Type B pancreatic cell (in vitro differentiated cells): ENCODE measurements at regions not wholly inside any gene's neighbourhood (a gene's known extent, or its start where the extent isn't known, plus 50 kb on each side); places are given as distances from the start of the nearest gene placed in this dataset.

ENCODE experiments used
- DNase-seq: peaks from one replicate; pipeline ENCODE4 v3.0.0; 2021; ENCODE audit warnings: mixed read lengths; ENCODE audit not compliant: unreplicated experiment; ENCODE audit errors: extremely low spot score
- H3K27ac Mint-ChIP-seq: 2 replicates; pipeline ENCODE4 v1.8.0; 2021; ENCODE audit warnings: mild to moderate bottlenecking, mixed read lengths
- H3K27me3 Mint-ChIP-seq: 2 replicates; pipeline ENCODE4 v1.8.0; 2021; ENCODE audit warnings: mixed read lengths
- H3K36me3 Mint-ChIP-seq: 2 replicates; pipeline ENCODE4 v1.8.0; 2021; ENCODE audit warnings: mixed read lengths
- H3K4me1 Mint-ChIP-seq: one replicate; pipeline ENCODE4 v1.8.0; 2021; ENCODE audit warnings: mixed read lengths; ENCODE audit not compliant: unreplicated experiment
- H3K4me3 Mint-ChIP-seq: 2 replicates; pipeline ENCODE4 v1.8.0; 2021; ENCODE audit warnings: mild to moderate bottlenecking, mixed read lengths
- H3K9me3 Mint-ChIP-seq: 2 replicates; pipeline ENCODE4 v1.8.0; 2021; ENCODE audit warnings: mixed read lengths
- TF ChIP-seq, protein P1 (sequence below): fragments of 200-600 bp; sonication (generic); conservative IDR thresholded peaks from 2 replicates; pipeline ENCODE4 v1.5.0; 2021; ENCODE audit warnings: antibody characterized with exemption, mild to moderate bottlenecking

DNA sequence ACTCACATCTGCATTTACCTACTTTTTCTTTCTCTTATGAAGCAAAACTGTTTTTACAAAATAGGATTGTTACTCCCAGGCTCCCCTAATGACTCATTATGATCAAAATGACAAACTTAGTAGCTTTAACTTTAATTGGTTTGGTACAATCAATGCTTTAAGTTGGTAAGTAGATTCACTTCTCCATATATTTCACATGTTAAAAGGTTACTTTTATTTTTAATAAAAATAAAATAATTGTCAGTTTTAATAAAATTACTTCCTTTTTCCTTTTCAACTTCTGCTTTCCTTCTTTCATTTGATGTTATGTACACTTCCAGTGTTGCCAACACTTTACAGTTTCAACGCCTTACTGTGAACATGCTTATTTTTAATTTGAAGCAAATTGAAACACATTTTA, 477.6 kb downstream of the SETD4 start:
- Mint-ChIP-seq H3K4me3 (no peak overlapping the region), H3K4me1 (peaks cover 6% of the 10 kb centered on the region), H3K9me3 (no peaks in the 10 kb centered on the region), H3K27me3 (peaks cover 18% of the 10 kb centered on the region), H3K36me3 (no peaks in the 10 kb centered on the region), H3K27ac (no peak overlapping the region)
- no peak for DNase-seq
- TF ChIP-seq, protein P1, sequence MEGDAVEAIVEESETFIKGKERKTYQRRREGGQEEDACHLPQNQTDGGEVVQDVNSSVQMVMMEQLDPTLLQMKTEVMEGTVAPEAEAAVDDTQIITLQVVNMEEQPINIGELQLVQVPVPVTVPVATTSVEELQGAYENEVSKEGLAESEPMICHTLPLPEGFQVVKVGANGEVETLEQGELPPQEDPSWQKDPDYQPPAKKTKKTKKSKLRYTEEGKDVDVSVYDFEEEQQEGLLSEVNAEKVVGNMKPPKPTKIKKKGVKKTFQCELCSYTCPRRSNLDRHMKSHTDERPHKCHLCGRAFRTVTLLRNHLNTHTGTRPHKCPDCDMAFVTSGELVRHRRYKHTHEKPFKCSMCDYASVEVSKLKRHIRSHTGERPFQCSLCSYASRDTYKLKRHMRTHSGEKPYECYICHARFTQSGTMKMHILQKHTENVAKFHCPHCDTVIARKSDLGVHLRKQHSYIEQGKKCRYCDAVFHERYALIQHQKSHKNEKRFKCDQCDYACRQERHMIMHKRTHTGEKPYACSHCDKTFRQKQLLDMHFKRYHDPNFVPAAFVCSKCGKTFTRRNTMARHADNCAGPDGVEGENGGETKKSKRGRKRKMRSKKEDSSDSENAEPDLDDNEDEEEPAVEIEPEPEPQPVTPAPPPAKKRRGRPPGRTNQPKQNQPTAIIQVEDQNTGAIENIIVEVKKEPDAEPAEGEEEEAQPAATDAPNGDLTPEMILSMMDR: no peak

DNA sequence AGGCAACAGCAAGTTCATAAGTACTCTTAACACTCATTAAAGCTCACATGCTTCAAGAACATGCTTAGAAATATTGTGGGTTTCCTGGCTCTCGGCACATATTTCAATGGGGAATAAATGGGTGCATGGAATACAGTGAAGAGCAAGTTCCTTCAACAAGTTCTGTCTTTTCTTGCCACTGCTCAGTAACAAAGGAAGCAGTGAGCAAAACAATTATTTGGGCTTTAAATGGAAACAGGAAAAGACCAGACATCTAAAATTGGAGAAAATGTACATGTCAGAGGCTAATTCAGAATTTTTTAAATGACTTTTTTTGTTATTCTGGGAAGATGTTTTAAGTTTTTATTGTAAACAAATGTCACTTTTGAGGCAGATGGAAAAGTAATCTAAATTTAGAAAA, 478.7 kb downstream of the SETD4 start:
- TF ChIP-seq, protein P1: no peak
- H3K36me3 Mint-ChIP-seq: no peaks in the 10 kb centered on the region
- no peaks in the 10 kb centered on the region for H3K9me3 Mint-ChIP-seq
- no peak overlapping the region for H3K4me3 Mint-ChIP-seq
- no peak for DNase-seq
- no peak overlapping the region for H3K27ac Mint-ChIP-seq
- peaks cover 18% of the 10 kb centered on the region for H3K27me3 Mint-ChIP-seq
- peaks cover 9% of the 10 kb centered on the region for H3K4me1 Mint-ChIP-seq

DNA sequence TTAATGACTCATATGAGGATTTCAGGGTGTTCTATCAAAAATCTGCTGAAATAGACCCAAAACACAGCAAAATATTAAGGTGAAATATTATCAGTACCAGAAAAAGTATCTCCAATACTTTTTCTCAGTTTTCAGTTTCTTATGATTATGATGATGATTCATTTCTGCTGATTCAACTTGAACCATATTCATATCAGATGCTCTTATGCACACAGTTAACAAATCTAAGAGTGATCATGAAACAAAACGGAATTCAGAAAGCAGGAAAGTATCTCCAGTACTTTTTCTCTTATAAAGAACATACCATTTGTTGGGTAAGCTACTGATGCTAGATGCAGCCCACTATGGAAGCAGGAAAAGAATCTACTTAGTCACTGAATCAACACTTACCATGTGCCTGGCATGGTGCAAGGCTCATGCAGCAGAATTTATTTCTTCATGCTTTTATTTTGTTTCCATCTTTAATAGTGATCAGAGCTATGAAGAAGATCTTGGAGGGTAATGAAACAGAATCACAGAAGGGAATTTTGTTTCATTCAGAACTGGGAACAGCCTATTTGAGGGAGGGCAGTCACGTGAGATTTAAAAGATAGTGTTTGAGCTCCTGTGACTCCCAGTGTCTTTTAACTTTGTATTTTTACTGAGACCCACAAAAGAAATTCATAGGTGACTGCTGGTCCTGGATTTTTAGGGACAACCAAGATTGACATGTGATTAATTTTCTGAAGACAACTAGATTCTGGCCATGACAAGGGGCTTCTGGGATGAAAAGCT, 480.6 kb downstream of the SETD4 start:
- DNase-seq: no peak
- H3K4me3 Mint-ChIP-seq: no peak overlapping the region
- no peak overlapping the region for H3K27ac Mint-ChIP-seq
- peaks cover 19% of the 10 kb centered on the region for H3K27me3 Mint-ChIP-seq
- TF ChIP-seq, protein P1: no peak
- H3K36me3 Mint-ChIP-seq: no peaks in the 10 kb centered on the region
- no peaks in the 10 kb centered on the region for H3K9me3 Mint-ChIP-seq
- H3K4me1 Mint-ChIP-seq: peaks cover 13% of the 10 kb centered on the region

DNA sequence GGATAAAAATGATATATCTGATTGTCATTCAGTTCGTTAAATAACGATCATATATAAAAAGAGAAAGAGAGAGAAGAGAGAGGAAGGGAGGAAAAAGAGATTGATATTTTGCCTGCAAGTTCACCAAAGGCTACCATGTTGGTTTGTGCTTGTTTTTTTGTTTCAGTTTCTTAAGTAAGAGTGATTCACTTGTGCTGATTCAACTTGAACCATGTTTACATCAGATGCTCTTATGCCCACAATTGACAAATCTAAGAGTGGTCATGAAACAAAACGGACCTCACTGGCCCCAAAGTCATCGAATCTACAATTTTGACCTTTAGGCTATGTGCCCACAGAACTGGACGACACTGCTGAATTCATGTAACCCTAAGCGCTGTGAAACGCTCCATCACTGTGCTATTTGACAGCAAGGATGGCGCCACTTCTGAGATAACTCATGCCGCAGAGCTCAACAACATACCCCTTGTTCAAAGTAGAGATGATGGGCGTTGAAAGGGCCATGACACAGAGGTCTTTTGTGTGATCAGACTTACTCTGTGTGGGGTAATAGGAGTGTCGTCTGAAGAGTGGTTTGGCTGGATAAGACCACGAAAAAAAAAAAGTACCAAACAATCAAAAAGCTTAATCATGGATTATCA, 481.4 kb downstream of the SETD4 start:
- H3K4me3 Mint-ChIP-seq: no peak overlapping the region
- peaks cover 13% of the 10 kb centered on the region for H3K4me1 Mint-ChIP-seq
- TF ChIP-seq, protein P1: no peak
- no peak overlapping the region for H3K27ac Mint-ChIP-seq
- H3K36me3 Mint-ChIP-seq: no peaks in the 10 kb centered on the region
- no peaks in the 10 kb centered on the region for H3K9me3 Mint-ChIP-seq
- DNase-seq: no peak
- H3K27me3 Mint-ChIP-seq: peaks cover 19% of the 10 kb centered on the region

DNA sequence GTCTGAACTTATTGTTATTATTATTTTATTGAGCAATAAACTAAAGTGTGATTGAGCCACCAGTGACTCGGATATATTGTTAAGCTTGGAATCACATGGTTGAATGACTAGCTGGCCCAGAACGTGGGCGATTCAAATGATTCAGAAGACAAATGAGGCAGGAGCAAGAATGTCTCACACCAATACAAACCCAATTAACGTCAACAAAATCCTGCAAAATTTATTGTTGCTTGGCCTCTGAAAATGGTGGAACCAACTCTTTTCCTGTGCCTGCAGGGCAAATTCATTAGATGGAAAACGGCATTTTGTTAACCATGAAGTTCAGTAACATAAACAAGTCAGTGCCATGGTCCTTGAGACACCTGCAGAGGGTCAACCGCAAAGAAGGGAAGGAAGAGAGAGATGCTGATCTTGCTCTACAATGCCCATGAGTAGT, 482.0 kb downstream of the SETD4 start:
- no peak overlapping the region for H3K4me3 Mint-ChIP-seq
- peaks cover 13% of the 10 kb centered on the region for H3K4me1 Mint-ChIP-seq
- peaks cover 19% of the 10 kb centered on the region for H3K27me3 Mint-ChIP-seq
- no peak for DNase-seq
- no peaks in the 10 kb centered on the region for H3K36me3 Mint-ChIP-seq
- H3K27ac Mint-ChIP-seq: no peak overlapping the region
- H3K9me3 Mint-ChIP-seq: no peaks in the 10 kb centered on the region
- TF ChIP-seq, protein P1: no peak
